GM12874 (cell line): ENCODE measurements at regions not wholly inside any gene's neighbourhood (a gene's known extent, or its start where the extent isn't known, plus 50 kb on each side); places are given as distances from the start of the nearest gene placed in this dataset.

Source experiments
- CTCF ChIP-seq: IDR thresholded peaks from 2 replicates; pipeline ENCODE4 v1.5.1; 2011; ENCODE audit warnings: low read depth, mild to moderate bottlenecking, control low read depth, low read length, moderate library complexity; ENCODE audit not compliant: insufficient read depth

GRCh38 chr3:165446555-165446954 lies 250.4 kb upstream of the SLITRK3 start:
- no peak for TF ChIP-seq CTCF

GRCh38 chr3:165444745-165445144 lies 248.6 kb upstream of the SLITRK3 start:
- TF ChIP-seq CTCF = no peak

GRCh38 chr3:165443664-165444063 lies 247.5 kb upstream of the SLITRK3 start:
- no peak for TF ChIP-seq CTCF

GRCh38 chr3:165442061-165442460 lies 245.9 kb upstream of the SLITRK3 start:
- no peak for TF ChIP-seq CTCF

GRCh38 chr3:165440380-165440779 lies 244.2 kb upstream of the SLITRK3 start:
- no peak for TF ChIP-seq CTCF

- TF ChIP-seq CTCF = no peak
Measured at GRCh38 chr3:165439765-165440164, 243.6 kb upstream of the SLITRK3 start.

- TF ChIP-seq CTCF = no peak
Measured at GRCh38 chr3:165434516-165434915, 238.3 kb upstream of the SLITRK3 start.

GRCh38 chr3:165406425-165406824 lies 210.2 kb upstream of the SLITRK3 start:
- TF ChIP-seq CTCF = no peak
